ENCODE measurements at regions not wholly inside any gene's neighbourhood (a gene's known extent, or its start where the extent isn't known, plus 50 kb on each side); places are given as distances from the start of the nearest gene placed in this dataset.
"Not testable (repeated sequence)": the region's sequence is repeated elsewhere in the genome, so short reads cannot be mapped to it uniquely, and the experiment has no call there.

- not testable (repeated sequence) for H2AFZ ChIP-seq; H3K27ac ChIP-seq; H3K4me3 ChIP-seq; H4K20me1 ChIP-seq (ENCODE audit: insufficient read depth, poor library complexity, severe bottlenecking); H3K9me3 ChIP-seq (ENCODE audit: low read depth); DNase-seq (ENCODE audit: low spot score); H3K36me3 ChIP-seq (replicated peaks; ENCODE audit: insufficient read depth, low read depth); H3K9me2 ChIP-seq (replicated peaks; ENCODE audit: insufficient read depth); H3K4me1 ChIP-seq (ENCODE audit: insufficient read depth); H3K27me3 ChIP-seq; H3K79me2 ChIP-seq; H3K4me2 ChIP-seq
- WGBS (ENCODE audit: low lambda C conversion rate, missing lambda C conversion rate), result 81% methylated on average over 8 of the region's 11 CpGs
Observed at GRCh38 chr7:63566886-63567285, 431.8 kb upstream of the ZNF722 start.

- H3K4me2 ChIP-seq; H3K79me2 ChIP-seq; DNase-seq (ENCODE audit: low spot score); H3K36me3 ChIP-seq (replicated peaks; ENCODE audit: insufficient read depth, low read depth); H3K4me3 ChIP-seq; H2AFZ ChIP-seq; H4K20me1 ChIP-seq (ENCODE audit: insufficient read depth, poor library complexity, severe bottlenecking); H3K9me3 ChIP-seq (ENCODE audit: low read depth); H3K27ac ChIP-seq; H3K4me1 ChIP-seq (ENCODE audit: insufficient read depth); H3K27me3 ChIP-seq; H3K9me2 ChIP-seq (replicated peaks; ENCODE audit: insufficient read depth): not testable (repeated sequence)
- 92% methylated on average over 24 of the region's 25 CpGs for WGBS (ENCODE audit: low lambda C conversion rate, missing lambda C conversion rate)
Observed at GRCh38 chr7:63567636-63568035, 431.0 kb upstream of the ZNF722 start.

- not testable (repeated sequence) for H3K9me2 ChIP-seq (replicated peaks; ENCODE audit: insufficient read depth); H3K4me3 ChIP-seq; H3K79me2 ChIP-seq; H3K27me3 ChIP-seq; H3K4me2 ChIP-seq; H3K36me3 ChIP-seq (replicated peaks; ENCODE audit: insufficient read depth, low read depth); H2AFZ ChIP-seq; H3K27ac ChIP-seq; DNase-seq (ENCODE audit: low spot score); H3K9me3 ChIP-seq (ENCODE audit: low read depth); H4K20me1 ChIP-seq (ENCODE audit: insufficient read depth, poor library complexity, severe bottlenecking); H3K4me1 ChIP-seq (ENCODE audit: insufficient read depth)
- WGBS (ENCODE audit: low lambda C conversion rate, missing lambda C conversion rate), result 85% methylated on average over 14 of the region's 27 CpGs
Observed at GRCh38 chr7:63568571-63569313, 429.9 kb upstream of the ZNF722 start.

DNA sequence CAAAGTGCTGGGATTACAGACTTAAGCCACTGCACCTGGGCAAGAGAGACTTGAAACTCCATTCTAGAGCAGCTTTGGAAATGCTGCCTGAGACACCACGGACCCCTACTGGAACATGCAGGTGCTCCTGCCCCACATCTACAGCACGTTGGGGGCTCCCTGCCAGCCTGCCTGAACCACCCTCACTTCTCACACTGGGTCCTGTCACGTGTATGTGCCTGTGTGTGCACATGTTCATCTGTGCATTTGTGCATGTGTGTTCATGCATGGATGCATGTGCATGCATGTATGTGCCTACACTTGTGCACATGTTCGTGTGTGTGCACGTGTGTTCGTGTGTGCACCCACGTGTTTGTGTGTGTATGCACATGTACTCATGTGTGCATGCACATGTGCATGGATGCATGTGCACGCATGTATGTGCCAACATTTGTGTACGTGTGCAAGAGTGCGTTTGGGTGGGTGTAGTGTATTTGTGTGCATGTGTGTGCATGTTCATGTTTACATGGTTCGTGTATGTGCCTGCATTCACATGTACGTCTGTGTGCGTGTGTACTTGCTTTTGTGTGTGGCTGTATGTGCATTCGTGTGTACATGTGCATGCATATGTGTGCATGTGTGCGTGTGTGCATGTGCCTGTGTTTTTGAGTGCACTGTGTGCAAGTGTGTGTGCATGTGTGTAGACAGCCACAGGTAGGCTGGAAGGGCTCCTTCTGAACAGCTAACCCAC, 428.1 kb upstream of the ZNF722 start:
- not testable (repeated sequence) for H3K27me3 ChIP-seq; H3K9me3 ChIP-seq (ENCODE audit: low read depth); H3K4me2 ChIP-seq; H3K27ac ChIP-seq; H3K4me3 ChIP-seq; H2AFZ ChIP-seq; H3K9me2 ChIP-seq (replicated peaks; ENCODE audit: insufficient read depth); H4K20me1 ChIP-seq (ENCODE audit: insufficient read depth, poor library complexity, severe bottlenecking); H3K4me1 ChIP-seq (ENCODE audit: insufficient read depth); DNase-seq (ENCODE audit: low spot score); H3K79me2 ChIP-seq; H3K36me3 ChIP-seq (replicated peaks; ENCODE audit: insufficient read depth, low read depth)
- 75% methylated on average over 15 of the region's 15 CpGs for WGBS (ENCODE audit: low lambda C conversion rate, missing lambda C conversion rate)

DNA sequence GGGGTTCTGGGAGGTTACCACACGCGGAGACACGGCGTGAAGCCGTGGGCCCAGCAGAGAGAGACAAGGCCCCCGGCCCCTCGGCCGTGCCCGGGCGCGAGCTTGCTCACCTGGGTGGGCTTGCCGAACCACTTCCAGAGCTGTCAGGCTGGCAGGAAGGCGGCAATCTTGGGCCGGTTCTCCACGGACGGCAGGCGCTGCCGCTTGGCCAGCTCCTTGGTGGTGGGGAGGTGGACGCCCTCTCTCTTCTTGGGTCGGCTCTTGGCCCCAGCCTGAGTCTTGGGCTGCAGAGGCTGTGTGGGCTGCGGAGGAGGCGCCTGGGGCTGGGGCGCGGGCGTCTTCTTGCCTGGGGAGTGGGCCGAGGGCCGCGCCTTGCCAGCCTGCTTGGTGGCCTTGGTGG, 426.5 kb upstream of the ZNF722 start:
- not testable (repeated sequence) for H3K4me3 ChIP-seq; H2AFZ ChIP-seq; H3K27me3 ChIP-seq; H3K4me2 ChIP-seq; H3K79me2 ChIP-seq; H3K36me3 ChIP-seq (replicated peaks; ENCODE audit: insufficient read depth, low read depth); H3K4me1 ChIP-seq (ENCODE audit: insufficient read depth); H3K9me2 ChIP-seq (replicated peaks; ENCODE audit: insufficient read depth); H3K9me3 ChIP-seq (ENCODE audit: low read depth); H3K27ac ChIP-seq; DNase-seq (ENCODE audit: low spot score); H4K20me1 ChIP-seq (ENCODE audit: insufficient read depth, poor library complexity, severe bottlenecking)
- WGBS (ENCODE audit: low lambda C conversion rate, missing lambda C conversion rate), result 92% methylated on average over 27 of the region's 28 CpGs

DNA sequence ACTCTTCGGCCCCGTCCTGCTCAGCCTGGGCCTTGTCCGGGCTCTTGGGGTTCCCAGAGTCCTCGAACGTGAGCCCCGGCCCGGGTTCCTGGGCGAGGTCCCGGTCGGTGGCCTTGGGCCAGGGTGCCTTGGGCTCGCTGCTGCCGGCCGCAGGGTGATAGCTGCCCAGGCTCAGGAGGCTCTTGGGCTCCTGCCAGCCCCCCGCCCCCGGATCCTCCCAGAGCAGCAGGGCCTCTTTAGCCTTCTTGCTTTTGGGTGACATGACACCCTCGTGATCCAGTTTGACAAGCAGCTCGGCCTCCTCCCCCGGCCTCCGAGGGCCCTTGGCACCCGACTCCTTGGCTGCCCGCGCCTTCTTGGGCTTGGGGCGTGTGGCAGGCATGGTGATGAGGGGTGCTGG, 425.7 kb upstream of the ZNF722 start:
- not testable (repeated sequence) for H3K9me3 ChIP-seq (ENCODE audit: low read depth); H4K20me1 ChIP-seq (ENCODE audit: insufficient read depth, poor library complexity, severe bottlenecking)
- 85% methylated on average over 22 of the region's 23 CpGs for WGBS (ENCODE audit: low lambda C conversion rate, missing lambda C conversion rate)

DNA sequence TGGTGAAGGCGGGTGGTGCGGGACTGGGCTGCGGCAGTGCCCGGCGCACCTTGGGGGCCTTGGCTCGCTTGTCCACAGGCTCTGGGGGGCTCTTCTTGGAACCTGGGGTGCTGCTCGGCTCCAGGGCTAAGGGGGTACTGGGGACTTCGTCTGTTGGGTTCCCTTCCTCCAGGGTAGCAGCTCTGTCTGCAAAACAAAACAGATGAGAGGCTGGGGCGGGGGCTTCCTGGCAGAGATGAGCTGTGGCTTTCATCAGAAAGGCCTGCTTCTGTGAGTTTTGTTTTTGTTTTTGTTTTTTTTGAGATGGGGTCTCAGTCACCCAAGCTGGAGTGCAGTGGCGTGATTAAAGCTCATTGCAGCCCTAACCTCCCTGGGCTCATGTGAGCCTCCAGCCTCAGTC, 425.2 kb upstream of the ZNF722 start:
- 76% methylated on average over 9 of the region's 10 CpGs for WGBS (ENCODE audit: low lambda C conversion rate, missing lambda C conversion rate)
- H3K36me3 ChIP-seq (replicated peaks; ENCODE audit: insufficient read depth, low read depth); H2AFZ ChIP-seq; H3K79me2 ChIP-seq; H3K9me2 ChIP-seq (replicated peaks; ENCODE audit: insufficient read depth); H4K20me1 ChIP-seq (ENCODE audit: insufficient read depth, poor library complexity, severe bottlenecking); H3K27ac ChIP-seq; DNase-seq (ENCODE audit: low spot score); H3K27me3 ChIP-seq; H3K4me2 ChIP-seq; H3K9me3 ChIP-seq (ENCODE audit: low read depth); H3K4me3 ChIP-seq; H3K4me1 ChIP-seq (ENCODE audit: insufficient read depth): not testable (repeated sequence)

More for the DNA sequence above, 425.7 kb upstream of the ZNF722 start:
- not testable (repeated sequence) for H3K4me1 ChIP-seq (ENCODE audit: insufficient read depth); H3K36me3 ChIP-seq (replicated peaks; ENCODE audit: insufficient read depth, low read depth); H3K9me2 ChIP-seq (replicated peaks; ENCODE audit: insufficient read depth); DNase-seq (ENCODE audit: low spot score); H3K4me3 ChIP-seq; H2AFZ ChIP-seq; H3K79me2 ChIP-seq; H3K4me2 ChIP-seq; H3K27me3 ChIP-seq; H3K27ac ChIP-seq

DNA sequence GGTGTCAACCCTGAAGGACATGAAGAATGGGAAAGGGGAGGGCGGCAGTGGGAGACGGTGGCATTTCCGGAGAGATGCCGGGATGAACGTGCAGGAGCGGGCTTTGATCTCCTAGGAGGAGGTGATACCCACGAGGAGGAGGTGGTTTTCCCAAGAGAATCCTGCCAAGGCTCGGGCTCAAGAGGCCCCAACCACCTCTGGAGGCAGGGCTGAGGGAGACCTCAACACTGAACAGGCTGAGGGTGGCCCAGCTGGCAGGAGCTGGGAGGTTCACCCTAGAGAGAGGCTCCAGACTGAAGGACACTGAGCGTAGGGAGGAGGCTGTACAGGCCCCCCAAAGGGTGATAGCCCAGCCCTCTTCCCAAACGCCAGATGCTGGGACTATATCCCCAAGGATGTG, 422.2 kb upstream of the ZNF722 start:
- not testable (repeated sequence) for H3K4me2 ChIP-seq; H3K9me3 ChIP-seq (ENCODE audit: low read depth); H3K79me2 ChIP-seq; H3K4me1 ChIP-seq (ENCODE audit: insufficient read depth); H3K27ac ChIP-seq; H3K4me3 ChIP-seq; DNase-seq (ENCODE audit: low spot score); H3K36me3 ChIP-seq (replicated peaks; ENCODE audit: insufficient read depth, low read depth); H3K27me3 ChIP-seq; H3K9me2 ChIP-seq (replicated peaks; ENCODE audit: insufficient read depth); H2AFZ ChIP-seq; H4K20me1 ChIP-seq (ENCODE audit: insufficient read depth, poor library complexity, severe bottlenecking)
- WGBS (ENCODE audit: low lambda C conversion rate, missing lambda C conversion rate), result 83% methylated on average over 10 of the region's 10 CpGs

- not testable (repeated sequence) for H3K27me3 ChIP-seq; DNase-seq (ENCODE audit: low spot score); H3K4me1 ChIP-seq (ENCODE audit: insufficient read depth); H3K79me2 ChIP-seq; H3K27ac ChIP-seq; H3K4me3 ChIP-seq; H2AFZ ChIP-seq; H3K4me2 ChIP-seq; H3K36me3 ChIP-seq (replicated peaks; ENCODE audit: insufficient read depth, low read depth); H3K9me2 ChIP-seq (replicated peaks; ENCODE audit: insufficient read depth); H4K20me1 ChIP-seq (ENCODE audit: insufficient read depth, poor library complexity, severe bottlenecking); H3K9me3 ChIP-seq (ENCODE audit: low read depth)
- WGBS (ENCODE audit: low lambda C conversion rate, missing lambda C conversion rate), result 90% methylated on average over 5 of the region's 5 CpGs
Observed at GRCh38 chr7:63577066-63577465, 421.6 kb upstream of the ZNF722 start.
